ENCODE measurements at regions not wholly inside any gene's neighbourhood (a gene's known extent, or its start where the extent isn't known, plus 50 kb on each side); places are given as distances from the start of the nearest gene placed in this dataset.

- H3K9me3 ChIP-seq (ENCODE audit: control insufficient read depth, low read length) = no peaks in the 10 kb centered on the region
- no CpG with 5 or more reads among the region's 1 CpG for WGBS, 2 experiments (ENCODE audit: insufficient coverage in 2 of 2)
- H3K4me3 ChIP-seq (ENCODE audit: extremely low read depth, insufficient read depth, low read length, poor library complexity, severe bottlenecking) = no peak overlapping the region
- H3K27ac ChIP-seq (ENCODE audit: low read depth, low read length, severe bottlenecking) = no peak overlapping the region
- H3K4me1 ChIP-seq (ENCODE audit: control insufficient read depth, insufficient read depth, low read length, poor library complexity, severe bottlenecking) = no peaks in the 10 kb centered on the region
- no peaks in the 10 kb centered on the region for H3K36me3 ChIP-seq (ENCODE audit: control insufficient read depth, insufficient read depth, low read length)
These were observed 1357.1 kb downstream of the ZPLD1 start for GRCh38 chr3:103791786-103792515.

- no peaks in the 10 kb centered on the region for H3K4me1 ChIP-seq (ENCODE audit: control insufficient read depth, insufficient read depth, low read length, poor library complexity, severe bottlenecking)
- WGBS, 2 experiments (ENCODE audit: insufficient coverage in 2 of 2) = 11% methylated on average over 1 of the region's 3 CpGs; no CpG with 5 or more reads in 1 of the 2 experiments
- H3K36me3 ChIP-seq (ENCODE audit: control insufficient read depth, insufficient read depth, low read length) = no peaks in the 10 kb centered on the region
- no peaks in the 10 kb centered on the region for H3K9me3 ChIP-seq (ENCODE audit: control insufficient read depth, low read length)
- H3K27ac ChIP-seq (ENCODE audit: low read depth, low read length, severe bottlenecking) = no peak overlapping the region
- H3K4me3 ChIP-seq (ENCODE audit: extremely low read depth, insufficient read depth, low read length, poor library complexity, severe bottlenecking) = no peak overlapping the region
These were observed 1359.8 kb downstream of the ZPLD1 start for GRCh38 chr3:103794656-103795055.

DNA sequence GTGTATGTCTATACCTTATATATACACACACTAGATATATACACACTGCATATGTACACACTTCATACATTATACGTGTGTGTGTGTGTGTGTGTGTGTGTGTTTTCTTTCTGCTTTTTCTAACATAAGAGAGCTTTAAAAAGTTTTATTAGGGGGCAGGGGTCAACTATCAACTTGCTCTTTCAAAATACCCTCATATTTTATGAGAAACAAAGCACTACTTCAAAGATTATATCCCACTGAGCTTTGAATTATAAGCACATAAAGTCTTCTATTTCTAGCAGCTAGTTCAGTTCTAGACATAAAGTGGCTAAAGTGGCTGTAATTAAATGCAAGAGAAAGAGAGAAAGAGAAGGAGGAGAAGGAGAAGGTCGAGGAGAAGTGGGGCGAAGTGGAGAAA lies 1361.3 kb downstream of the ZPLD1 start:
- Histone ChIP-seq H3K4me1 (ENCODE audit: control insufficient read depth, insufficient read depth, low read length, poor library complexity, severe bottlenecking) (no peaks in the 10 kb centered on the region), H3K27ac (ENCODE audit: low read depth, low read length, severe bottlenecking) (no peak overlapping the region), H3K9me3 (ENCODE audit: control insufficient read depth, low read length) (no peaks in the 10 kb centered on the region), H3K4me3 (ENCODE audit: extremely low read depth, insufficient read depth, low read length, poor library complexity, severe bottlenecking) (no peak overlapping the region), H3K36me3 (ENCODE audit: control insufficient read depth, insufficient read depth, low read length) (no peaks in the 10 kb centered on the region)
- WGBS, 2 experiments (ENCODE audit: insufficient coverage in 2 of 2) = 95% methylated on average over 2 of the region's 3 CpGs; no CpG with 5 or more reads in 1 of the 2 experiments

DNA sequence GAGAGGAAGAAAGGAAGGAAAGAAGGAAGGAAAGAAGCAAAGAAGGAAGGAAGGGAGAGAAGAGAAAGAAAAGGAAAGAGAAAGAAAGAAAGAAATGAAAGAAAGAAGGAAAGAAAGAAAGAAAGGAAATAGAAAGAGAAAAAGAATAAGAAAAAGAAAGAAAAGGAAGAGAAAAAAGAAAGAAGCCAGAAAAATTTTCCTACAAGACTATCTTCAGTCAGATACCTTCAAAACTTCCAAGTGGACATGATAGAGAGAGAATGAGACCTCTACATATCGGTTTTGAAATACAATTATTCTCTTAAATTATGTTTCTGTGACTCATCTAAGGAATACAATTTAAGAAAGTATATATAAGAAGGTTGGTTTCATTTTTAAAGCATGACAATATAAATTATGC lies 1369.0 kb downstream of the ZPLD1 start:
- no CpG with 5 or more reads among the region's 1 CpG for WGBS, 2 experiments (ENCODE audit: insufficient coverage in 2 of 2)
- H3K9me3 ChIP-seq (ENCODE audit: control insufficient read depth, low read length) = no peaks in the 10 kb centered on the region
- H3K27ac ChIP-seq (ENCODE audit: low read depth, low read length, severe bottlenecking) = no peak overlapping the region

GRCh38 chr3:103810167-103810566 lies 1375.4 kb downstream of the ZPLD1 start:
- Histone ChIP-seq H3K4me1 (ENCODE audit: control insufficient read depth, insufficient read depth, low read length, poor library complexity, severe bottlenecking) (no peaks in the 10 kb centered on the region), H3K9me3 (ENCODE audit: control insufficient read depth, low read length) (peaks cover 10% of the 10 kb centered on the region), H3K27ac (ENCODE audit: low read depth, low read length, severe bottlenecking) (no peak overlapping the region), H3K36me3 (ENCODE audit: control insufficient read depth, insufficient read depth, low read length) (no peaks in the 10 kb centered on the region), H3K4me3 (ENCODE audit: extremely low read depth, insufficient read depth, low read length, poor library complexity, severe bottlenecking) (no peak overlapping the region)
- 67% methylated on average over 1 of the region's 2 CpGs; no CpG with 5 or more reads in 1 of the 2 experiments for WGBS, 2 experiments (ENCODE audit: insufficient coverage in 2 of 2)

More for the DNA sequence above, 1369.0 kb downstream of the ZPLD1 start:
- H3K4me3 ChIP-seq (ENCODE audit: extremely low read depth, insufficient read depth, low read length, poor library complexity, severe bottlenecking) = no peak overlapping the region
- H3K36me3 ChIP-seq (ENCODE audit: control insufficient read depth, insufficient read depth, low read length) = no peaks in the 10 kb centered on the region
- H3K4me1 ChIP-seq (ENCODE audit: control insufficient read depth, insufficient read depth, low read length, poor library complexity, severe bottlenecking) = no peaks in the 10 kb centered on the region

GRCh38 chr3:103813955-103814354 lies 1379.1 kb downstream of the ZPLD1 start:
- peaks cover 10% of the 10 kb centered on the region for H3K9me3 ChIP-seq (ENCODE audit: control insufficient read depth, low read length)
- H3K36me3 ChIP-seq (ENCODE audit: control insufficient read depth, insufficient read depth, low read length) = no peaks in the 10 kb centered on the region
- 71 to 83% methylated on average over 1 of the region's 1 CpG for WGBS, 2 experiments (ENCODE audit: insufficient coverage in 2 of 2)
- no peak overlapping the region for H3K27ac ChIP-seq (ENCODE audit: low read depth, low read length, severe bottlenecking)
- H3K4me1 ChIP-seq (ENCODE audit: control insufficient read depth, insufficient read depth, low read length, poor library complexity, severe bottlenecking) = no peaks in the 10 kb centered on the region
- H3K4me3 ChIP-seq (ENCODE audit: extremely low read depth, insufficient read depth, low read length, poor library complexity, severe bottlenecking) = no peak overlapping the region

- WGBS, 2 experiments (ENCODE audit: insufficient coverage in 2 of 2) = 100% methylated on average over 1 of the region's 3 CpGs; no CpG with 5 or more reads in 1 of the 2 experiments
- Histone ChIP-seq H3K36me3 (ENCODE audit: control insufficient read depth, insufficient read depth, low read length) (no peaks in the 10 kb centered on the region), H3K4me1 (ENCODE audit: control insufficient read depth, insufficient read depth, low read length, poor library complexity, severe bottlenecking) (no peaks in the 10 kb centered on the region), H3K4me3 (ENCODE audit: extremely low read depth, insufficient read depth, low read length, poor library complexity, severe bottlenecking) (no peak overlapping the region), H3K9me3 (ENCODE audit: control insufficient read depth, low read length) (no peaks in the 10 kb centered on the region), H3K27ac (ENCODE audit: low read depth, low read length, severe bottlenecking) (no peak overlapping the region)
These were observed 1383.6 kb downstream of the ZPLD1 start for GRCh38 chr3:103818398-103818797.

DNA sequence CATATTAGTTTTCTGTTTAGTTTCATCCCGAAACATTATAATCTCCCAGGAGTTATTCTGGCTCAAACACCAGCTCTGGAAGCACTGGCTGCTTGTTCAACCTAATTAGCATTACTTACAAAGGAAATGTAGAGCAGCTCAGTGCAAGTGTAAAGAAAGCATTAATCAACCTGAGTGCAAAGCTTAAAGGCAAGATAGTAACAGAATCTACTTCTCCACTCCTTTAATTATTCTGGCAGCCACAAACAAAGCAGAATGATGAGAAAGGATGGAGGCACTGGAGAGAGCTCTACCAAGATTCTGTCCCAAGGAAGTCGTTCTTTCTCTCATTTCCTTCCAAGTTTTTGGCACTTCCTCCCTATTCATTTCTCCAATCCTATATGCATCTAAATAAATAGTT lies 1384.0 kb downstream of the ZPLD1 start:
- Histone ChIP-seq H3K4me3 (ENCODE audit: extremely low read depth, insufficient read depth, low read length, poor library complexity, severe bottlenecking) (no peak overlapping the region), H3K27ac (ENCODE audit: low read depth, low read length, severe bottlenecking) (no peak overlapping the region), H3K36me3 (ENCODE audit: control insufficient read depth, insufficient read depth, low read length) (no peaks in the 10 kb centered on the region), H3K9me3 (ENCODE audit: control insufficient read depth, low read length) (no peaks in the 10 kb centered on the region), H3K4me1 (ENCODE audit: control insufficient read depth, insufficient read depth, low read length, poor library complexity, severe bottlenecking) (no peaks in the 10 kb centered on the region)
- 0% methylated on average over 1 of the region's 2 CpGs; no CpG with 5 or more reads in 1 of the 2 experiments for WGBS, 2 experiments (ENCODE audit: insufficient coverage in 2 of 2)

GRCh38 chr3:103825586-103825985 lies 1390.8 kb downstream of the ZPLD1 start:
- no peaks in the 10 kb centered on the region for H3K4me1 ChIP-seq (ENCODE audit: control insufficient read depth, insufficient read depth, low read length, poor library complexity, severe bottlenecking)
- H3K36me3 ChIP-seq (ENCODE audit: control insufficient read depth, insufficient read depth, low read length) = no peaks in the 10 kb centered on the region
- no peak overlapping the region for H3K27ac ChIP-seq (ENCODE audit: low read depth, low read length, severe bottlenecking)
- no peaks in the 10 kb centered on the region for H3K9me3 ChIP-seq (ENCODE audit: control insufficient read depth, low read length)
- H3K4me3 ChIP-seq (ENCODE audit: extremely low read depth, insufficient read depth, low read length, poor library complexity, severe bottlenecking) = no peak overlapping the region

DNA sequence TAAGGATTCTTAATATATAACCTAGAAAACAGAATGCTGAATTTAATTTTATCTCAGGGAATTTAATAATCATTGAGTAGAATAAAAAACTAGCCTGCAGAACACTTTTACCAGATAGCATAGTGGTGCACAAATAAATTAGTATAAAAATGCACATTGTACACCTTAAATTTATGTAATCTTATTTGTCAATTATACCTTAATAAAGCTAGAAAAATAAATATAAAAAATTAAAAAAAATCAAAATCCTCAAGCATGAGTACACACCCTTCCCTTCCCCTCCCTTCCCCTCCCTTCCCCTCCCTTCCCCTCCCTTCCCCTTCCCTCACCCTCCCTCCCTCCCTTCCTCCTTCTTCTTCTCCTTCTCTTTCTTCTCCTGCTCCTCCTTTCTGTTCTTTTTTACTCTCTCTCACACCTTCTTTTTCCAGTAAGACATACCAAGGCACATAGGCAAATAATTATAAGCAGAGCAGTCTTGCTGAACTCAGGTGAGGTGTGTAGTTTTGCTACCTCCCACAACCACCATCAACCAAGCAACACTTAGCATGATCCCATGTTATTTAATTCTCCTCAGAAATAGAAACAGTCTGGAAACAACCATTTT lies 1395.0 kb downstream of the ZPLD1 start:
- Histone ChIP-seq H3K36me3 (ENCODE audit: control insufficient read depth, insufficient read depth, low read length) (no peaks in the 10 kb centered on the region), H3K9me3 (ENCODE audit: control insufficient read depth, low read length) (no peaks in the 10 kb centered on the region), H3K27ac (ENCODE audit: low read depth, low read length, severe bottlenecking) (no peak overlapping the region), H3K4me1 (ENCODE audit: control insufficient read depth, insufficient read depth, low read length, poor library complexity, severe bottlenecking) (no peaks in the 10 kb centered on the region), H3K4me3 (ENCODE audit: extremely low read depth, insufficient read depth, low read length, poor library complexity, severe bottlenecking) (no peak overlapping the region)
